H1 (cell line): ENCODE measurements at regions not wholly inside any gene's neighbourhood (a gene's known extent, or its start where the extent isn't known, plus 50 kb on each side); places are given as distances from the start of the nearest gene placed in this dataset.

Experiments
- CTCF ChIA-PET: fragments of 300-600 bp; sonication (Branson Sonifier 250); formaldehyde crosslinking; loops from one replicate; lab custom pipeline; 2021; ENCODE audit not compliant: partially characterized antibody; lab: Charles Lee
- POLR2A ChIA-PET: fragments of 300-600 bp; sonication (Branson Sonifier 250); formaldehyde crosslinking; loops from one replicate; lab custom pipeline; 2021; ENCODE audit warnings: inconsistent platforms; ENCODE audit not compliant: partially characterized antibody; lab: Charles Lee
- DNase-seq, 2 experiments: peaks; one replicate each; pipeline versions ENCODE4 v3.0.0 to v3.0.0-alpha.2; 2010 to 2022; ENCODE audit warnings: low spot score in 2 of 2, low read depth in 1 of 2, mixed read lengths in 1 of 2
- FAIRE-seq: peaks from 2 replicates; lab custom pipeline; 2011; peaks lifted over from hg19 to GRCh38; lab: Jason Lieb, UNC
- H2AFZ ChIP-seq: 2 replicates; pipeline ENCODE4 v1.8.1; 2012; ENCODE audit warnings: low read length, inconsistent platforms
- H2AK5ac ChIP-seq: 2 replicates; pipeline ENCODE4 v1.6.1; 2013; ENCODE audit warnings: low read depth, low read length
- H2BK120ac ChIP-seq: replicated peaks from 2 replicates; pipeline ENCODE3; 2013; ENCODE audit warnings: low read depth, low read length, inconsistent platforms
- H2BK12ac ChIP-seq: 2 replicates; pipeline ENCODE4 v1.6.1; 2013; ENCODE audit warnings: low read depth, low read length
- H2BK15ac ChIP-seq: 2 replicates; pipeline ENCODE4 v1.6.1; 2013; ENCODE audit warnings: low read length
- H2BK20ac ChIP-seq: 2 replicates; pipeline ENCODE4 v1.6.1; 2013; ENCODE audit warnings: low read length
- H2BK5ac ChIP-seq: 2 replicates; pipeline ENCODE4 v1.6.1; 2013; ENCODE audit warnings: low read depth, low read length
- H3K14ac ChIP-seq: 2 replicates; pipeline ENCODE4 v1.6.1; 2013; ENCODE audit warnings: inconsistent platforms; ENCODE audit not compliant: insufficient read length
- H3K18ac ChIP-seq: 2 replicates; pipeline ENCODE4 v1.6.1; 2013; ENCODE audit warnings: low read length; ENCODE audit errors: extremely low read depth
- H3K23ac ChIP-seq: 2 replicates; pipeline ENCODE4 v1.6.1; 2013; ENCODE audit warnings: inconsistent platforms; ENCODE audit not compliant: insufficient read length
- H3K23me2 ChIP-seq: 2 replicates; pipeline ENCODE4 v1.6.1; 2013; ENCODE audit warnings: low read depth, low read length
- H3K27ac ChIP-seq: 2 replicates; pipeline ENCODE4 v1.6.1; 2011; ENCODE audit warnings: low read depth, low read length, inconsistent platforms
- H3K27me3 ChIP-seq, 4 experiments: replicated peaks in 1 of 4; 1 replicate in 1 of 4; 2 replicates in 3 of 4; pipeline versions ENCODE4 v1.6.1 to v1.8.1; 2011 to 2013; ENCODE audit warnings: low read length in 3 of 4, mild to moderate bottlenecking in 3 of 4, inconsistent platforms in 2 of 4, mixed read lengths in 2 of 4, moderate library complexity in 1 of 4; ENCODE audit not compliant: control insufficient read depth in 3 of 4, insufficient read depth in 3 of 4; ENCODE audit errors: extremely low read depth in 1 of 4
- H3K36me3 ChIP-seq, 4 experiments: 2 replicates each; pipeline versions ENCODE4 v1.6.1 to v1.8.1; 2011 to 2013; ENCODE audit warnings: mild to moderate bottlenecking in 4 of 4, low read length in 3 of 4, moderate library complexity in 2 of 4, control low read depth in 1 of 4, inconsistent platforms in 1 of 4; ENCODE audit not compliant: insufficient read depth in 4 of 4, control insufficient read depth in 2 of 4
- H3K4ac ChIP-seq: replicated peaks from 2 replicates; pipeline ENCODE3; 2013; ENCODE audit warnings: low read length, low read depth, mixed read lengths, inconsistent platforms; ENCODE audit not compliant: insufficient read length
- H3K4me1 ChIP-seq, 4 experiments: replicated peaks in 1 of 4; 1 replicate in 1 of 4; 2 replicates in 3 of 4; pipeline versions ENCODE4 v1.6.1 to v1.8.1; 2011 to 2013; ENCODE audit warnings: low read length in 3 of 4, inconsistent platforms in 2 of 4, mixed read lengths in 1 of 4; ENCODE audit not compliant: insufficient read depth in 4 of 4, control insufficient read depth in 3 of 4
- H3K4me2 ChIP-seq, 2 experiments: 2 replicates each; pipeline versions ENCODE4 v1.6.1 to v1.8.1; 2011 to 2013; ENCODE audit warnings: low read depth in 2 of 2, low read length in 2 of 2, control low read depth in 1 of 2, inconsistent platforms in 1 of 2, mild to moderate bottlenecking in 1 of 2; ENCODE audit not compliant: insufficient read depth in 1 of 2
- H3K4me3 ChIP-seq, 4 experiments: fragments of 200-600, 300-600 bp in 1 of 4; sonication (generic), shearing (Covaris generic), sonication (Bioruptor Twin) in 1 of 4; 2 replicates each; pipeline versions ENCODE4 v1.5.1 to v1.8.1; 2011 to 2016; ENCODE audit warnings: low read length in 4 of 4, low read depth in 3 of 4, control low read depth in 2 of 4, inconsistent platforms in 2 of 4, mild to moderate bottlenecking in 2 of 4, mixed read lengths in 1 of 4, moderate library complexity in 1 of 4; ENCODE audit not compliant: insufficient read depth in 2 of 4; ENCODE audit errors: extremely low read depth in 1 of 4
- H3K56ac ChIP-seq: replicated peaks from 2 replicates; pipeline ENCODE3; 2013; ENCODE audit warnings: low read depth, mild to moderate bottlenecking, mixed read lengths, low read length, inconsistent platforms; ENCODE audit not compliant: insufficient read length
- H3K79me1 ChIP-seq: 2 replicates; pipeline ENCODE4 v1.6.1; 2013; ENCODE audit warnings: low read depth, low read length, control low read depth
- H3K79me2 ChIP-seq, 2 experiments: 2 replicates each; pipeline versions ENCODE4 v1.6.1 to v1.8.1; 2012 to 2013; ENCODE audit warnings: low read length in 2 of 2, mild to moderate bottlenecking in 2 of 2, inconsistent platforms in 1 of 2; ENCODE audit not compliant: insufficient read depth in 2 of 2, control insufficient read depth in 1 of 2
- H3K9ac ChIP-seq, 4 experiments: replicated peaks in 1 of 4; 1 replicate in 1 of 4; 2 replicates in 3 of 4; pipeline versions ENCODE4 v1.6.1 to v1.8.1; 2011 to 2013; ENCODE audit warnings: low read depth in 3 of 4, low read length in 3 of 4, control low read depth in 2 of 4, mild to moderate bottlenecking in 2 of 4, moderate library complexity in 2 of 4, inconsistent platforms in 1 of 4; ENCODE audit errors: extremely low read depth in 1 of 4
- H3K9me3 ChIP-seq, 2 experiments: 2 replicates each; pipeline versions ENCODE4 v1.6.1 to v1.8.1; 2012 to 2013; ENCODE audit warnings: mild to moderate bottlenecking in 2 of 2, moderate library complexity in 2 of 2, control low read depth in 1 of 2, inconsistent platforms in 1 of 2, low read depth in 1 of 2, low read length in 1 of 2, mixed read lengths in 1 of 2; ENCODE audit not compliant: insufficient read depth in 2 of 2
- H4K20me1 ChIP-seq, 2 experiments: replicated peaks in 1 of 2; 2 replicates each; pipeline versions ENCODE3 to v1.8.1; 2011 to 2013; ENCODE audit warnings: inconsistent platforms in 2 of 2, low read length in 2 of 2, mild to moderate bottlenecking in 1 of 2; ENCODE audit not compliant: insufficient read depth in 2 of 2, control insufficient read depth in 1 of 2
- H4K5ac ChIP-seq: 2 replicates; pipeline ENCODE4 v1.6.1; 2013; ENCODE audit warnings: low read length, low read depth, mixed read lengths, inconsistent platforms; ENCODE audit not compliant: insufficient read length
- H4K8ac ChIP-seq: 2 replicates; pipeline ENCODE4 v1.8.0; 2013; ENCODE audit warnings: mild to moderate bottlenecking, moderate library complexity, low read length, inconsistent platforms; ENCODE audit not compliant: insufficient read depth; ENCODE audit errors: extremely low read depth
- H4K91ac ChIP-seq: replicated peaks from 2 replicates; pipeline ENCODE3; 2013; ENCODE audit warnings: low read length, mixed read lengths, inconsistent platforms; ENCODE audit not compliant: insufficient read length
- CBX5 ChIP-seq: fragments of 300-800, 300-1000 bp; sonication (generic); IDR thresholded peaks from 2 replicates; pipeline ENCODE4 v1.7.1; 2016; ENCODE audit warnings: antibody characterized with exemption, low read length, low read depth
- CEBPB ChIP-seq: IDR thresholded peaks from 2 replicates; pipeline ENCODE4 v1.6.1; 2012; ENCODE audit warnings: low read depth, low read length
- SUZ12 ChIP-seq: fragments of 200-600 bp; sonication (generic); IDR thresholded peaks from 2 replicates; pipeline ENCODE4 v1.6.1; 2012; ENCODE audit warnings: mild to moderate bottlenecking, inconsistent platforms, low read length, moderate library complexity, mixed read lengths
- TCF12 ChIP-seq: IDR thresholded peaks from 2 replicates; pipeline ENCODE4 v1.6.1; 2011; ENCODE audit warnings: low read depth, mild to moderate bottlenecking, low read length
- WGBS, 2 experiments: shearing (Covaris generic) in 1 of 2; methylation state at CpG; one replicate each; pipeline versions ENCODE4 v1.1.6 to v1.1.7; 2013 to 2015; ENCODE audit warnings: low lambda C conversion rate in 2 of 2, mixed read lengths in 2 of 2, inconsistent platforms in 1 of 2, low coverage in 1 of 2, missing lambda C conversion rate in 1 of 2; ENCODE audit not compliant: insufficient replicate concordance in 2 of 2, insufficient coverage in 1 of 2, insufficient read length in 1 of 2; ENCODE audit errors: extremely low coverage in 1 of 2, missing lambda C conversion rate in 1 of 2; 5-methylcytosine and 5-hydroxymethylcytosine counted together
- TF ChIP-seq, protein P1 (sequence below): IDR thresholded peaks from 2 replicates; pipeline ENCODE4 v1.6.1; 2012; ENCODE audit warnings: inconsistent platforms

DNA sequence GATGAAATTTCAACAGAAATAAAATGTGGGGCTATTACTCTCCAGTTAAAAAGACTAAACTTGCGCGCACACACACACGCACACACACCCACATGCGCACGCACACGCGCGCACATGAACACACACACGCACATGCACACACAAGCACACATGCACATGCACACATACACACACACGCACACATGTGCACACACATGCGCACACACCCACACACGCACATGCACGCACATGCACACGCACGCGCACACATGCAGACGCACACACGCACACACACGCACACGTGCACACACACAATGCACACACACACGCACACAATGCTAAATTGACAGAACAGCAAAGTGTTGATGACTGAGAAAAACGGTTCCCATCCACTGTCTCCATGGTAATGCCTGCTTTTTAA, 754.1 kb downstream of the CBLN4 start:
- Histone ChIP-seq H4K20me1 (peaks cover 0 to 3% of the 10 kb centered on the region in 2 experiments), H2AFZ (no peak overlapping the region), H4K91ac (no peak overlapping the region), H4K8ac (no peak overlapping the region), H3K23me2 (peaks cover 3% of the 10 kb centered on the region; the same call in 1 of the 2 replicates), H3K27me3 (peaks cover 3 to 15% (median 10%) of the 10 kb centered on the region in 4 experiments), H3K4ac (peak overlapping the region; percentile 38), H3K23ac (no peak overlapping the region), H3K14ac (no peak overlapping the region), H3K4me3 (no peak overlapping the region), H2BK20ac (0 out of 2 replicates have a peak overlapping the region, but pooled peaks have one; percentile 13), H4K5ac (no peak overlapping the region), H3K9ac (no peak overlapping the region), H2AK5ac (peak overlapping the region; percentile 99), H3K4me2 (no peak overlapping the region), H2BK5ac (peak overlapping the region; percentile 36; the same call in 1 of the 2 replicates), H3K36me3 (no peaks in the 10 kb centered on the region), H3K9me3 (peaks cover 6 to 7% of the 10 kb centered on the region in 2 experiments; a peak in 2 of 4 replicates), H3K79me1 (no peaks in the 10 kb centered on the region), H3K4me1 (no peaks in the 10 kb centered on the region), H3K79me2 (no peaks in the 10 kb centered on the region), H2BK15ac (0 out of 2 replicates have a peak overlapping the region, but pooled peaks have one; percentile 53), H3K56ac (no peak overlapping the region), H3K18ac (no peak overlapping the region), H2BK12ac (peak overlapping the region; percentile 90; the same call in 1 of the 2 replicates), H3K27ac (no peak overlapping the region), H2BK120ac (peak overlapping the region; percentile 33)
- POLR2A ChIA-PET = no interaction called here
- 97% methylated on average over 14 of the region's 22 CpGs; no CpG with 5 or more reads in 1 of the 2 experiments for WGBS, 2 experiments
- CTCF ChIA-PET = no interaction called here
- TF ChIP-seq, protein P1, sequence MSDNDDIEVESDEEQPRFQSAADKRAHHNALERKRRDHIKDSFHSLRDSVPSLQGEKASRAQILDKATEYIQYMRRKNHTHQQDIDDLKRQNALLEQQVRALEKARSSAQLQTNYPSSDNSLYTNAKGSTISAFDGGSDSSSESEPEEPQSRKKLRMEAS = no peak
- TF ChIP-seq CEBPB = no peak
- no peak for TF ChIP-seq CBX5
- TF ChIP-seq SUZ12 = no peak
- TF ChIP-seq TCF12 = no peak
- no peak for FAIRE-seq
- DNase-seq = no peak
